ENCODE measurements at regions not wholly inside any gene's neighbourhood (a gene's known extent, or its start where the extent isn't known, plus 50 kb on each side); places are given as distances from the start of the nearest gene placed in this dataset.

DNA sequence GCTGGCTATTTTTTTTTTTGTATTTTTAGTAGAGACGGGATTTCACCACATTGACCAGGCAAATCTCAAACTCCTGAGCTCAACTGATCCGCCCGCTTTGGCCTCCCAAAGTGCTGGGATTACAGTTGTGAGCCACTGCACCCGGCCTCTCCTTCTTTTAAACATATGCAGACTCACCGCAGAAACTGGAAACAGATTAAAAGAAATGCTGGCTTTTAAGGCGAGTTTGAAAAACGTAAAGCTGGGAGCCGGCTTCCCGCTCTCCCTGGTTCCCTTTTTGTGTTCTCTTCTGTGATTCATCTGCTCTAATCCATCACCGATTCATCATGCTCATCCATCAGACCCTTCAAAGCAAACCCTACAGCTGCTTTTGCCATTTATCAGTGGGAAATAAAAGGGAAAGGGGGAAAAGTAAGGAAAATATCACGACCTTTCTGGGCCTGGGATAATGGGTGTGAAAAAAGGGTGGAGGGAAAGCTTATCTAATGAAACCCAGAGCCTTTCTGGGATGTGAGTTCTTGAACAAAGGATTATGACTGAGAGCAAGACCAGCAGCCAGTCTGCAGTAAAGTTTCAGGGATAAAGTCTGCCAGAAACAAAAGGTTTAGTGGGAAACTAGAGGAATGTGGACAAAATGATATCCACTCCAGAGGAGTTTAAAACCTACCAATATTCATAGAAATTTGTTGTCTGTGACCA is 92.3 kb upstream of the LRIG1 start:
- no peak for DNase-seq

DNA sequence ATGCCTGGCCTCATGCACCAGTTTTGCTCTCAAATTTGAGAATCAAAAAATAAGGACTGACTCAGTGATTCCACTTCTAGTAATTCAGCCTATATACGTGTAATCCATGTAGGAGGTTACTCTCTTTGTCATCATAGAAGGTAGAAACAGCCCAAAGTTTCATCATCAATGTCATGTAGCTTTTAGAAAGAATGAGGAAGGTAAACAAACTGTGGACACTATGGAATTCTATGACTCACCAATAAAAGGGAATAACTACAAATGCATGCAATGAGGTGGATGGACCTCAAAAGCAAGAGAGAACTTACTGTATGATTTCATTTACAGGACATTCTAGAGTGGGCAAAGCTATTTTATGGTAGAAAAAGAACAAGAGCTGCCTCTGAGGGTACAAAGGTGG is 93.2 kb upstream of the LRIG1 start:
- DNase-seq, result no peak

DNA sequence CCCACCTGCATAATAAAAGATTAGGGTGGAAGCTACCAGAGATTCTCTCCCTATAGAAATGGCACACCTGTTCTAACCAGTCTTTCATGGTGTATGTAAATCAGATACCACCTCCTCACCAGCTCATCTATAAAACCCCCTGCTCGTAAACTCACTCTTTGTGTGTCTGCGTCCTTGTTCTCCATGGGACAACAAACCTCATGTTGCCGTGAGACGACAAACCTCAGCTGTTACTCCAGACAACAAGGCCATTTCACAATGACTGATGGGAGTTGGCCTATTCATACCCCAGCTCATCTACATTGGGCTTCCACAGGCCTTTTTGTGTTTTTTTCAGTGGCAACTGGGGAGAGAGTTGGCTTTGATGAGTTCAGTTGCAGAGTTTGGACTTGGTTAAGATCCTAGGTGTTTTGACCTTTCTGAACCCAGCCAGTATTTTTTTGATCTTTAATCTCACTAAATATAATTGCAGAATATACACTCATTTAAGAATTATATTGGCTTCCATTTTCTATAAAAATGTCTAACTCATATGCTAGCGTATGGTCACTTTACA is 96.6 kb upstream of the LRIG1 start:
- DNase-seq, result no peak

DNA sequence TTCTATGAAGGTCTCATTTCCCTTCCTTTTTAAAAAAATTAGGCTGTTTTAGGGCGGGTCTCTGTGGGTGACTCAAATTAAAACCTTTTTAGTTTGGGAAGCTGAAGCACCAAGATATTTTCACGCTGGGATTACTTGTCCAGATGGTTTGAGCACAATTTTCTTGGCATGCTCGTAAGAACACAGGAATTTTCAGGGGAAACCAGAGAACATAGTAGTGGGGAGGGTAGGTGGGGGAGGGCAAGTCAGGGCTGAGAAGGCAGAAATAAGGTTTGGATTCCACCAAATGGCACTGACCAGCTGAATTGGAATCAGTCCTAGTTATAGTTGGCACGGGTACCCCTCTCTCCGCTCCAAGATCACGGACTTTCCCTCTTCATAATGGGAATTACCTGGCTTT is 97.3 kb upstream of the LRIG1 start:
- DNase-seq, result no peak

DNA sequence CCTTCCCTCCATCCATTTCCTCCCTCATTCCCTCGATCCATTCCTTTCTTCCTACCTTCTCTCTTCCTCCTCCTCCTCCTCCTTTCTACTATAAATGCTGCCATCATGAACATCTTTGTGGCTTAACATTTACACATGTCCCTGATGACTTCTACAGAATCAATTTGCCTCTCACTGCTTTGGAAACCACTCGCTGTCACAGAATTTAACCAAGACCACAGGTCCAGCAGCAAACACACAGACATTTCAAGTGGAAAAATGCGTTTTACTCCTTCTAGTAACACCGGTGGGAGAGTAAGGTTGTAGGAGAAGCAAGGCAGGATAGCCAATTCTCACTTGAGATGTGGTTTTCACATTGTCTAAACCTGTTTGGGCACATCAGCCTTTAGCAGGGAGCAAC is 101.4 kb upstream of the LRIG1 start:
- no peak for DNase-seq

DNA sequence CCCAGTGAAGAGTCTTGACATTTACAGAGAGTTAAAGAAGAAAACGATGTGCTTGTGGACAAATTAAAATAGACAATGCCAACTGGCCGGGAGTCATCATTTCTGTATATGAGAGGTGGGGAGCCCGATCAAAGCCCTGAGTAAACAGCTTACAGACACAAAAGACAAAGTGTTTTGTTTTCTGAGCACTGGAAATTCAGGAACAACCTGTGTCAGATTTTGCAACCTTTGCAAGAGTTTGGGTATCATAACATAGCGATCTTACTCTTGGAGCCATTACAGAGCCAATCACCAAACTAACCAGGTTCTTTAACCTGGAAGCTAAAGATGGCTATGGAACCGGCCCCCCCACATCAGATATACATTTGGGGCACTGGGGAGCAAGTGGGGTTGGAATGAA is 101.9 kb upstream of the LRIG1 start:
- DNase-seq, result no peak

DNA sequence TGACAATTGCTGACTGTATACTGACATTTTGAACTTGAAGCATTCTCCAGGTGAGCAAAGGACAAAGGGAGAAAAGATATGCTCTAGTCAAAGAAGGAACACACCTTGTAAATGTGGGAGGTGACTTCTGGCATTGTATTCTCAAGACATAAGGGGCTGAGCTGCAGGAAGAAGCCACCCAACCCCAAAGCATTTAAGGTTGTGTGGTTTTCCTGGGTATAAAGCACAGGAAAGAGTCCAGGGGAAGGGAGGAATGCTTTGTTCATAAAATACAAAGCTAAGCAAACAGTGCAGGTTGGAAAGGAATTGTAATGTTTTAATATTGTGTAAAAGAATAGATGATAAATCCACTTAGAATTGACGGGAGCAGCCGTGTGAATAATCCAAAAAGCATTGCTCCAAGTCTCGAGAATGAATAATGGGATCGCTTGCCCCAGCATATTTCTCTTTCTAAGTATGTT is 102.4 kb upstream of the LRIG1 start:
- no peak for DNase-seq

DNA sequence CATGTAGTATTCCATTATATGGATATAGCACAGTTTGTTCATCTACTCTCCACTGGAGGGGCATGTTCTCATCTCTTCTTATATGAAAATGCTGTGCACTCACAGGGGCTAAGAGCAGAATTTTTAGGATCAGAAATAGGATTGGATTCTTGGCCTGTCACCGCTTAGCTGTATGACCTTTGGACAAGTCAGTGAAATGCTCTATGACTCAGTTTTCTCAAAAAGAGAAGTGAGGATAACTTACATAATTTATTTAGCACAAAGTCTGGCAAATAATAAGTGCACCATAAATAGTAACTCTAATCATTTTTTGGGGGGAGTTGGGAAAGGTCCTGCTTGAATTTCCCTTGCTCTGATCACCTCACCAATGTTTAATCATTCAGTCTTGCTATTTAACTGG is 103.7 kb upstream of the LRIG1 start:
- no peak for DNase-seq

DNA sequence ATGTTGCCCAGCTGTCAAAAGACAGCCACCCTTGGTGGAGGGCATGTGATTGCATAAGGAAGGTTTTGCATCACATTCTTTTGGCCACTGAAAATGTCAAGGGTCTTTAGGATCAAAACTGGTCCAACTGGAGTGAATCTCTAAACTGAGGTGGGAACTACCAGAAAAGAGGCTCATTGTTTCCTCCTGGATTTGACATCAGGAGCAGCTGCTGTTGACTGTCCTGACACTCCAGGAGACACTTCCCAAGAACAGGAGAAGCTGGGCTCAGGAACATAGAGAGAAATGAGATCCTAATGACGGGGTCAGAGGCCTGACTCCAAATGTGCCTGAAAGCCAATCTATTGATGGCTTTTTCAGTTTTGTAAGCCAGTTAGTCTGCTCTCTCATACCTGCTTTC is 105.3 kb upstream of the LRIG1 start:
- DNase-seq, result no peak

DNA sequence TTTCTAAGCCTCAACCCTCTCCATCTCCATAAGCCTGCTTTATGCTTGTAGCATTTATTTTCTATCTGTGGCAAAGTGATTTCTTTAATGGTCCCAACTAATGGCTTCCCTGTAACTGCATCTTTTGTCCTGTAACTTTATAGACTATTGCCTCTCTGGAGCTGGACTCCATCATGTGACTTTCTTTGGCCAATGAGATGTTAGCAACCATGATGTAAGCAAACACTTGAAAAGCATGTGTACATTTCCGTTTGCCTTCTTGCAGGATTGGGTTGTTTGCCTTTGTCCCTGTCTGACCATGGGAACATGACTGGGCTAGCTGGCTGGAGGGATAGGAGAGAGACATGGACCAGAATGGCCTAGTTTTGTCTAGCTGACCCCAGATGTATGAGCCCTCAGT is 106.0 kb upstream of the LRIG1 start:
- DNase-seq, result no peak

DNA sequence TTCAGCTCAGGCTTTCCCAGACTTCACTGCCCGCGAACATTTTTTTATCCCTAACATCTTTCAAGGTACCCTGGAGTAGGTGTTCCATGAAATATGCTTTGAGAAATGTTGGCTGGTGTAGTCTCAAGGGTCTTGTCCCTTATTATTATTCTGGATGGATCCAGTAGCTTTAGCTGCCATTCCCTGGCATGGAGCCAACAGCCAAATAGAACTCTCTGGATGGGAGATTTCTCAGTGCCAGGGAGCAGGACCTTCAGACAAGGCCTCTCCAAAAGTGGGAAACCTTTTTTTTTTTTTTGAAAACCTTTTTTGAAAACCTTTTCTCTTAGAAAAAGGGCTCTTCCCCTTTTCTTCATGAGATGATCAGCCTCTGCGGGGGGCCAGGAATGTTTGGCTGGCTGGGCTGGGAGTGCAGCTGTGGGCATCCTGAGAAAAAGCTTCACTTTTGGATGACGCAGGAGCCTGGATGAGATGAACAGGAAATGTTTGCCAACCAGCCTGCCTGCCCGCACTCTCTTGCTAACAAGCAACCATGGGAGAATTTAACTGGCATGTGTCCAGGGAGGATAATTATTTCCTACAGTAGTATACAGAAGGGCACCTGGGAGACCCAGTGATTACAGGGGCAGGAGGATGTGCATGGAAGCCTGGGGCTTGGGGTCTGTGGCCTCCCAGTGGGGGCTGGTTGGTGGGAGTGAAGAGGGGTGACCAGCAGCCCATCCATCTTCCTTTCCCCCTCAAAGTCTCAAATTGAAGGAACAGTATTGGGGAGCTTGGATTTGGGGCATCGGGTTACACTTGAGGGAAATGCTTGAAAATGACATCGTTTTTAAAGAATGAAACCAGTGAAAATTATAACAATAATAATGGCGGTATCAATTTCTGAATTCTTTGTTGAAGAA is 109.1 kb upstream of the LRIG1 start:
- DNase-seq, result peak; percentile 83 to 91

DNA sequence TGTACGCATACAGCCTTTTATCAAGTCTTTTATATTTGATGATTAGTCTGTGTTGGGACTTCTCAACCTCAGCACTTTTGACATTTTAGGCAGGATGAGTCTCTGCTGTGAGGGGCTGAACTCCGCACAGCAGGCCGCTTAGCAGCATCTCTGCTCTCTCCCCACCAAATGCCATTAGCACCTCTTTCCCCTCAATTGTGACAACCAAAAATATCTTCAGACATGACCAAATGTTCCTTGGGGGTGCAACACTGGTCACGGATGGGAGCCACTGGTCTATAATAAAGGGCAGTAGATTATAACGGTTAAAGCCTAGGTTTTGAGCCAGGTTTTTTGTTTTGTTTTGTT is 109.7 kb upstream of the LRIG1 start:
- DNase-seq, result no peak

DNA sequence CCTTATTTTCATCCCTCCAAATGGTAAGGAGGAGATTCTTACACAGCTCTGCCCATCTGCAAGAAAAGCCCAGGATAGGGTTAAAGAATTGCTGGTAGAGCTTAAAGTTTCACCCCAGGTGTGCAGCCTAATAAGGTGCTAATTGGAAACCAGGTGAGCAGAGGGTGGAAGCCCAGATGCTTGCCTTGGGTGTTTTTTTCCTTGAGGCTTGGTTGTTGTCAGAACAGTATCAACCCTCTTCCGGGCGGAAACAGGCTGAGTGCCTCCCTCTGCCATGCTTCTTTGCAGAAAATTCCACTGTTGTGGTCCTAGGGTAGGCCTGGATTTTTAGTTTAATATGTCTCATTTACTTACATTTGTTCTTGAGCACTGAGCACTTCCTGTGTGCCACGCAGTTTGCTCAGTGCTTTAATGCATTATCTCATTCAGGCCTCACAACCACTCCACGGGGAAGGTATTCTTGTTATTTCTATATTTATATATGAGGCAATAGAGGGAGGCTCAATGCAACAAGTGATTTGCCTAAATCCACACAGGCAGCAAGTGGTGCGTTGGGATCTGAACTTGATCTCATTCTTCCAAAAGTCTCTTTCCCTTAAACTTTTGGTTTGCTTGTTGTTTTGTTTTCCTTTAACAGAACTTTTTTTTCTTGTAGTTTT is 115.0 kb upstream of the LRIG1 start:
- DNase-seq, result peak in 1 of 2 experiments; percentile 21

DNA sequence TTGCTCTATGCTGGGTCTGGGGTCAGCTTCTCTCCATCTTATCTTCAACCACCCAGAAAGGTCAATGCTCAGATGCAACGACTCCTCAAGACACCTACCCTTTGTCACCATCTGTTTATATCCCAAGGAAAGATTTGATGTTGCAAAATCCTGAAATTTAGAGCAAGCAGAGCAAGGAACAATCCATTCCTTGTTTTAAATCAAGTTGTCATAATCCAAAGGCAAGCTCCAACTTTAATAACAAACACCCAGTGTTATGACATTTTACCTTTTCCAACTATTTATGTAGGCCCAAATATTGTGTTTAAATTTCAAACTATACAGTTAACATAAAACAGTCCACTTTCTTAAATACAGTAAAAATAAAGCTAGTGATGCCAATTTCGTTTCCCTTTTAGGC is 116.5 kb upstream of the LRIG1 start:
- DNase-seq, result no peak

DNA sequence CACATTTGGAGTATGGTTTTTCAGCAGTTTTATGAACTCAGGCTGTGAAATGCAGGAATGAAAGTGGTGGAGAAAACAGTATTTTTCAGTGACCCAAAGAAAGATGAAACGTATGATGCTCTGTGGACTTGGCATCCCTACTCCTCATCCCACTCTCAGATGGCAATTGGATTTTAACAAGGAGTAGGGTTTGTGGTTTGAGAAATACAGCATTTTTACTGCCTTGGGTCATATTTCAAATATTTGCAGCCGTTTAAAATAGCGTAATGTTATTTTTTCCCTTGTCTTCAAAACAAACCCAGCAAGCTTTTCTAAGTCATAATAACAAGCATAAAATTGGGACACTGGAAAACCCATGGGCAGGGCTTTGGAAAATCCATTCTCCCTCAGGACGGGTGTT is 117.2 kb upstream of the LRIG1 start:
- DNase-seq, result no peak

DNA sequence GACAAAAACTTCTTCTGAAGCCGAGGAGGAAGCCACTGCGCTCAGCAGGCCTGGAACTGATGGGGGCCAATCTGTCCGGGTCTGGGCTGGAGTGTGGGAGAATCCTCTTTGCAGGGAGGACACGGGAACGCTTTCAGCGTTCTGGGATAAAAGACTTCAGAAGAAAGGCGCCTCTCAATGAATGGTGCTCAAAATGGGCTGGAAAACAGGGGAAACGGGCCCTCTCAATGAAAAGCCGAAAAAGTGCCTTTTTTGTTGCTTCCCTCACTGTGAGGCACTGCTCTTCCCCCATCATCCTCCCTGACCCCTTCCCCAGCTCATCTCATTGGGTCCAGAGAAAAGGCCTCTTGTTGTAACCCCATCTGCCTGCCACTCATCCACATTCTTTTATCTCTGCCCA is 119.5 kb upstream of the LRIG1 start:
- no peak for DNase-seq

DNA sequence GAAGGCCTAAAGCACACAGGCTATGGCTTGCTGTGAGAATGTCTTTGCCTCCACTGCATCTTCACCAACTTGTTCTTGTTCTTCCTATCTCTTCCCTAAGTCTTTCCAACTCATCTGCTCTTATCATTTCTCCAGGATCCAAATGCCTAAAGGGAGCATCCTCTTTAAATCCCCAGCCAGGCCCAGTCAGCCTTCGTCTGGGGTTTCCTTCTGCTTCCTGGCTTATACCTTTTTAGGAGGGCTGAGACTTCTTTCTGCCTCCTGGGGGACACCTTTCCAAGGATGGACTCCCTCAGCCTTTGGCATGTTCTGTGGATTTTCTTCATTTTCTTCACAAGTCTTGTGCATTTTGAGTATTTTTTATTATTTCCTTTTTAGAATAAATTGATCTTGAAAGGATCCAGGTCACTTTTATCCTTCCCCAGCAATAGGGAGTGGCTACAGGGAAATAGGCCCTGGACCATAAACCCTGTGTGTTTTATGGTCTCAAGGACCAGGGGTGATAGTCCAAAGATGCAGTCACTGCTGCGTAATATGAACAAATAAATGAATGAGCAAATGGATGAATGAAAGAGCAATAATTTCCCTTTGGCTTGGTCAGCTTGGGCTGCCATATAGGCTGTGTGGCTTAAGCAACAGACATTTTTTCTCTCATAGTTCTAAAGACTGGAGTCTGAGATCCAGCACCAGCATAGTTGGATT is 122.1 kb upstream of the LRIG1 start:
- DNase-seq, result no peak

DNA sequence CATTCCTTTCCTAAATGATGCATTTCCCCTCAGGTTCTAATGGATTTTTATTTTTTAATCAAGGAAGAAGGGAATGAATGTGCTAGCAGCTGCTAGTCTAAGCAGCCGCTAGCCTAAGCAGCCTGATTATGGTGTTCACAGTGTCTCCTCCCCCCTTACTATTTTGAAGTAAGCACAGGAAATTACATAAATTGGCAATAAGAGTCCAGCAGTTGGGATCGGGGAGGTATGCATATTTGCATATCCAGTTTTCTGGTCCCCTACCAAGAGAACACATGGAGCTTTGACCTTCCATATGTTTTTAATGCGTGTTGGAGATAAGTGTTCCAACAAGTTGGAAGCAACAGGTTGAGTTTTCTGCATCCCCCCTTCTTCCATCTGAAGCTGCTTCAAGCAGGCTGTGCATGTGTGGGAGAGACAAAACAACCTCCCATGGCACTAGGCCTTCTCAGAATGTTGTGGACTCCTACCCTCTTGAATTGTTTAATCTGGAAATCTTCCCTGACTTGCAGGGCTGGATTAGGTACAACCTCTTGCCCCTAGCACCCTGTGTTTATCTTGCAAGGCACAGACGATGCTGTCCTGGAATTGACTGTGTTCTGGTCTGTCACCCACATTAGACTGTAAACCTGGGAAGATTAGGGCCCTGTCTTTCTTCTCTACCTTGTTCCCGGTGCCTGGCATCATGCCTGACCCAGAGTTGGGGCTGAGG is 124.8 kb upstream of the LRIG1 start:
- DNase-seq, result no peak

DNA sequence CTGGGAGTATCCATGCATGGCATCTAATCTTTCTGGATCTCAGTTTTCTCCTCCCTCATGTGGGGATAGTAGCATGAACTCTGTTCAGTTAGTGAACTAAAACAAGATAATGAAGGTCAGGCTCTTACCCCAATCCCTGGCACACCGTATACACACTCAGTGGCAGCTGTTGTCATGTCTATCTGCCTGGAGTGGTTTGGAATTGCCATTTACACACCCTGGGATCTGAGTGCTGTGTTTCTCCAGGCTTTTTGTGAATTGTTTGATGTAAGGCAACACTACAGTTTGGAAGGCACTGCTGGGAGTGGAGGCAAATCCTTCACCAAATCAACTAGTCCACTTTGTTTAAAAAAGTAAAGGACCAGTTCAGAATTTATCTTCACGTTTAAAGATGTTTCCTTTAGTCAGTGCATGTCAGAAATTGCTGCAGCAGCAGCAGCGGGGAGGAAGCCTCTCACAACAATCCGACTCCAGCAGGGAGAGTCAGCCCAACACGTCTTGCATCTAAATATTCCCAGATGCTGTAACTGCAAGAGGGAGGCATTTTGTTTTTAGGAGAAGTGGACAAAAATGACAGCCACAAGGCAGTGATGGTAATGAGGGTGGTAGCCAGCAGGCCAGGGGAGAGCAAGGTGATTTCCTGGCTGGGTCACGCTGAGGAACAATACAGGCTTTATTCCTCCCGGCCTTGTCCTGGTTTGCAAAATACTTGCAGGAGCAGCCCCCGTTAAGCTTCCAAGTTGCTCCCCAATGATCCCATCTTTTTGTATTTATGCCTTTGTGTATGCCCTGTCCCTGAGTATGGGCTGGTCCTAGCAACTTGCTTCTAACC is 128.5 kb upstream of the LRIG1 start:
- no peak for DNase-seq

DNA sequence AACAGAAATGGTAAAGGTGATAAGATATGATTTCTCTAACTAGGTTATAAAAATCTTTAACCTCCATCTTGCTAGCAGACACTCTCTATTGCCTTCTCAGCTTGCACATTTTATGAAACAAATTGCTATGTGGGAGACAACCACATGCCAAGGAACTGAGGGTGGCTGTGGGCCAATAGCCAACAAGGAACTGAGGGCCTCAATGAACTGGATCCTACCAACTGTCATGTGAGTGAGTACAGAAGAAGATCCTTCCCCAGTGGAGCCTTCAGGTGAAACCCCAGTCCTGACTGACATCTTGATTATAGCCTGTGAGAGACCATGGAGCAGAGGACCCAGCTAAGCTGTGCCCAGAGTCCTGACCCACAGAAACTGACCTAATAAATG is 129.2 kb upstream of the LRIG1 start:
- no peak for DNase-seq
